ENCODE measurements at regions not wholly inside any gene's neighbourhood (a gene's known extent, or its start where the extent isn't known, plus 50 kb on each side); places are given as distances from the start of the nearest gene placed in this dataset.
"Not testable (repeated sequence)": the region's sequence is repeated elsewhere in the genome, so short reads cannot be mapped to it uniquely, and the experiment has no call there.

DNA sequence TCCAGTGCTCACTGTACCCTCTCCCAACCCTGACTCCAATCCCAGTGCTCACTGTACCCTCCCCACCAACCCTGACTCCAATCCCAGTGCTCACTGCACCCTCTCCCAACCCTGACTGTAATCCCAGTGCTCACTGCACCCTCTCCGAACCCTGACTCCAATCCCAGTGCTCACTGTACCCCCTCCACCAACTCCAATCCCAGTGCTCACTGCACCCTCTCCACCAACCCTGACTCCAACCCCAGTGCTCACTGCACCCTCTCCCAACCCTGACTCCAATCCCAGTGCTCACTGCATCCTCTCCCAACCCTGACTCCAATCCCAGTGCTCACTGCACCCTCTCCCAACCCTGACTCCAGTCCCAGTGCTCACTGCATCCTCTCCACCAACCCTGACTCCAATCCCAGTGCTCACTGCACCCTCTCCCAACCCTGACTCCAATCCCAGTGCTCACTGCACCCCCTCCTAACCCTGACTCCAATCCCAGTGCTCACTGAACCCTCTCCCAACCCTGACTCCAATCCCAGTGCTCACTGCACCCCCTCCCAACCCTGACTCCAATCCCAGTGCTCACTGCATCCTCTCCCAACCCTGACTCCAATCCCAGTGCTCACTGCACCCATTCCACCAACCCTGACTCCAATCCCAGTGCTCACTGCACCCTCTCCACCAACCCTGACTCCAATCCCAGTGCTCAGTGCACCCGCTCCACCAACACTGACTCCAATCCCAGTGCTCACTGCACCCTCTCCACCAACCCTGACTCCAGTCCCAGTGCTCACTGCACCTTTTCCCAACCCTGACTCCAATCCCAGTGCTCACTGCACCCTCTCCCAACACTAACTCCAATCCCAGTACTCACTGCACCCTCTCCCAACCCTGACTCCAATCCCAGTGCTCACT, 136.3 kb upstream of the ZNF618 start:
- not testable (repeated sequence) for DNase-seq (ENCODE audit: low read depth in 2 of 2, low spot score in 1 of 2)

DNA sequence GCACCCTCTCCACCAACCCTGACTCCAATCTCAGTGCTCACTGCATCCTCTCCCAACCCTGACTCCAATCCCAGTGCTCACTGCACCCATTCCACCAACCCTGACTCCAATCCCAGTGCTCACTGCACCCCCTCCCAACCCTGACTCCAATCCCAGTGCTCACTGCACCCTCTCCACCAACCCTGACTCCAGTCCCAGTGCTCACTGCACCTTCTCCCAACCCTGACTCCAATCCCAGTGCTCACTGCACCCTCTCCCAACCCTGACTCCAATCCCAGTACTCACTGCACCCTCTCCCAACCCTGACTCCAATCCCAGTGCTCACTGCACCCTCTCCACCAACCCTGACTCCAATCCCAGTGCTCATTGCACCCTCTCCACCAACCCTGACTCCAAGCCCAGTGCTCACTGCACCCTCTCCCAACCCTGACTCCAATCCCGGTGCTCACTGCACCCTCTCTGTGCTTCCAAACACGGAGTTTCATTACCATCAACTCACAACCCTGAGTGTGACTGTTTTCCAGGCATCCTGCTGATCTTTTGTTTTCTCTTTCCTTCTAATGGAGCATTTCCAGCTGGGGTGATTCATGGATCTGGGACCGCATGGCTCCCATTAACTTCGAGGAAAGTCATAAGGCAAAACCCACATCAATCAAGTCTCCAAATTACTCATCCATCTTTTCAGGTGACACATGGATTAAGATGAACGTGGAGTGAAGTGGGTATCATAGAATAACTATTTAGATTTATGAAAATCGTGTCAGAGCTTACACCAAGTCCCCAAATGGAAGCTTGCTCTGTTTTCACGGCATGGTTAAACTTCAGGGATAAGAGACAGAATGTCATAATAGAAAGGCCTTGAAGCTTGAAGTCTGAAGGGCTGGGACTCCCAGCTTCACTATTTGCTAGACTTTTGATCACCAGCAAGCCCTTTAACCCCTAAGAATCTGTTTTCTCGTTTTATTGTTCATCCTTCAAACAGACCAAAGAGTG, 135.3 kb upstream of the ZNF618 start:
- not testable (repeated sequence) for DNase-seq (ENCODE audit: low read depth in 2 of 2, low spot score in 1 of 2)

- no peak for DNase-seq (ENCODE audit: low read depth in 2 of 2, low spot score in 1 of 2)
These were observed 133.9 kb upstream of the ZNF618 start for GRCh38 chr9:113741886-113742854.

DNA sequence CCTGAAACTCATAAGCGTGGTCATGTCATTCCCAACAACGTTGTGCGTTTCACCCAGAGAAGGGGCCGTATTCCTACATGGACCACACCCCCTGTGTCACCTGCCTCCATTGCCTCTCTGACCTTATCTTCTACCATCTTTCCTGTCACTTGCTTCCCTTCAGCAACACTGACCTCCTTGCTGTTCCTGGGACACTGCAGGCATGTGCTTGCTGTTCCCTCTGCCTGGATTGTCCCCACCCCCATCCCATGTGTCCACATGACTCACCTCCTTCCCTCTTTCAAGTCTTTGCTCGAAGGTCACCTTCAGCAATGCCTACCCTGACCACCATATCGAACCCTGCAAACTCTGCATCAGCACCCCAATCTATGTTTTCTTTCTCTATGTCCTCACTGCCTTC, 133.2 kb upstream of the ZNF618 start:
- no peak for DNase-seq (ENCODE audit: low read depth in 2 of 2, low spot score in 1 of 2)

GRCh38 chr9:113746486-113746885, 129.6 kb upstream of the ZNF618 start:
- DNase-seq (ENCODE audit: low read depth in 2 of 2, low spot score in 1 of 2) = no peak

- no peak for DNase-seq (ENCODE audit: low read depth in 2 of 2, low spot score in 1 of 2)
These were observed 128.0 kb upstream of the ZNF618 start for GRCh38 chr9:113748135-113748534.

DNA sequence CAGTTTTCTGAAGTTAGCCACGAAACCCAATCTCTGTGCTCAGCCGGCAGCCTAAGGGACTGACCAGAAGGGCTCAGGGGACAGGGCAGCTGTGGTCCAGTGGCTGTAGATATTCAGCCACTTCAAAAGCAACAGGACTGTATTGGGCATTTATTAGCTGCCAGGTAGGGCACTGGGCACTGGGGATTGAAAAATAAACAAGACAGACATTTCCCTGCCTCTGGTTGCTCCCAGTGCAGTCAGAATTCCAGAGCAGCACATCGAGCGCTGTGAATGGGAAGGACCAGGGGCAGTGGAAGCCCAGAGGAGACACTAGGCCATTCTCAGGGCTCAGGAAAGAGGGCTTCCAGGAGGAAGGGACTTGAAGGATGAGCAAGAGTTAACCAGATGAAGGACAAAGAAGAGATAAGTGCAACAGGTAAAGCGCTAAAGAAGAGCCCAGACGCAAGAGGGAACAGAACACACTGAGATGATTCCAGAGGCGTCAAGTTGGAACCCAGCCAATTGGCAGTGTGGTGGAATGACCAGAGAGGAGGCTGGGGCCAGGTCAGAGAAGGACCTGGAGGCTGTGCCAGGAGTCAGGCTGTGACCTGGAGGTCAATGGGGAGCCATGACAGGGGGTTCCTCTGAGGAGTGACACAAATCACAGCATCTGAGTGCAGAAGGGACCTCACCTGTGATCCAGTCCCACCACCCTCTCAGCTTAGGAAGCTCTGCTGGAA, 122.5 kb upstream of the ZNF618 start:
- no peak for DNase-seq (ENCODE audit: low read depth in 2 of 2, low spot score in 1 of 2)

DNA sequence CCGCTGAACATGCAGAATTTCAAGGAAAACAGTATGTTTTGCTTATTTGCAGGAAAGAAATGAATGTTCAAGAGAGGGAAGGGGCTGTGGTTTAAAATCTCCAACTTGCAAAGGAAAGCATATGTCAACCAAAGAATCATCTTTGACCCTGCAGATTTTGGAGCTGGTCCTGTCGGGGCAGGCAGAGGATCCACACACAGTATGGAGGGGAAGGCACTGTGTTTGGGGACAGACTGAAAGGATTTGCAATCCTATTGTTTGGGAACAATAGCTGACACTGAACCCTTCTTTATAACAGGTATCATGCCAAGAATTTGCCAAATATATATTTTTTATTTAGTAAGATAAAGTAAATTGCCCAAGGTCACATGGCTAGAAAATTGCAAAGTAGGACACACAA, 121.4 kb upstream of the ZNF618 start:
- no peak for DNase-seq (ENCODE audit: low read depth in 2 of 2, low spot score in 1 of 2)

DNA sequence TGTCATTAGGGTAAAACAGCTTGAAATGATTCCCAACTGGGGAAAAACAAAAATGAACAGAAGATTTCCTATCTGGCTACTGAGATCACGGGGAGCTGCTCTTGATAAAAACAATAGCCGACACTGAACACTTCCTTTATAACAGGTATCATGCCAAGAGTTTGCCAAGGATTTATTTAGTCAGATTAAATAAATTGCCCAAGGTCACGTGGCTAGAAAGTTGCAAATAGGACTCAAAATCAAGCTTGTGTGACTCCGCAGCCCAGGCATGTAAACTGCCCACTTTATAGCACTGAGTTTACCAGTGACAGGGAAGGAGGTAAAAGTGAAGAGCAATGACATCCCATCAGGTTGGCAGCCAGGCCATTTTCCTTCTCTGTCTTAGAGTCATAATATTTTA, 120.7 kb upstream of the ZNF618 start:
- DNase-seq (ENCODE audit: low read depth in 2 of 2, low spot score in 1 of 2) = no peak

DNA sequence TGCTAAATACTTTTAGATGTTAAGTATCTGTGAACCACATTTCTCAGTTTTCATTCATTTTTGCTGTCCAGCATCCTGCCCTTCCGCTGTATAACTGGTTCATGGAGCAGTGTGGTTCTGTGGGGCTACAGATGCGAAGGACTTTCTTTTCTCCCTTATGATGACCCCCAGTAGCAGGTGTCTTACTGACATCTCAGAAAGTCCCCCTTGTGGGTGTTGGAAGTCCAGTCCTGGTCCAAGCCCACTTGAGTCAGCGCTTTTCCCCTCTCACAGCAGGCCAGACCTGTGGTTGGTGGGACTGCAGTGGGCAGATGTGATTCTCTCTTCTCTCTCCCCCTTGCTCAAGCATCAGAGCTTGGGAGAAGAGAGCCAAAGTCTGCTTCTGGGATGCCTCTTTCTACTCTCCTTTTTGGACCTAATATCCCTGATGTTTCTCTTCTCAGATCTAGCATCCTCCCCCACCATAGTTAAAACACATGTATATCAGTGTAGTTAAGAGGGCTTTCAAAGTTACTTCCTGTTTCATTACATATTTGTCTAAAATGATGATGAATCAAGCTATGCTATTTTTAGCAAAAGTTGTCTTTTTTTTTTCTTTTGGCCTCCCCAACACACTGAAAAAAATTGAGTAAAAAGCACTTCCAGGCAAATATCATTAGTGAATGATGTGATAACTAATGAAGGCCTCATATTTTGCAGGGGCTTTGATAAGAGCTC, 119.5 kb upstream of the ZNF618 start:
- no peak for DNase-seq (ENCODE audit: low read depth in 2 of 2, low spot score in 1 of 2)

DNA sequence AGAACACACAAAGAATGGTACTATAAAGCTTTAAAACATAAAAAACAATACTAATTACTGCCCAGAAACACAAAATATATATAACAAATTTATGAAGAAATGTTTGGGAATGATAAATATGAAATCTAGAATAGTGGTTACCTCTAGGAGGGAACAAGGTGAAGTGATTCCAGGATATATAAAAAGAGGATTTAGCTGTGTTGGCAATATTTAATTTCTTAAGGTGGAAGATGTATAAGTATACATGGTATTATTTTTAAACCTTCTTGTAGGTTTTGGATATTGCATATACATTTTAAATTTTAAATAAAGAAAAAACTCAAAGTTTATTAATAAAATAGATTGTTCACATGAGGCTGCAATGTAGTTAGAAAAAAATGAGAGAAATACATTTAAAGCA, 112.7 kb upstream of the ZNF618 start:
- no peak for DNase-seq (ENCODE audit: low read depth in 2 of 2, low spot score in 1 of 2)

DNA sequence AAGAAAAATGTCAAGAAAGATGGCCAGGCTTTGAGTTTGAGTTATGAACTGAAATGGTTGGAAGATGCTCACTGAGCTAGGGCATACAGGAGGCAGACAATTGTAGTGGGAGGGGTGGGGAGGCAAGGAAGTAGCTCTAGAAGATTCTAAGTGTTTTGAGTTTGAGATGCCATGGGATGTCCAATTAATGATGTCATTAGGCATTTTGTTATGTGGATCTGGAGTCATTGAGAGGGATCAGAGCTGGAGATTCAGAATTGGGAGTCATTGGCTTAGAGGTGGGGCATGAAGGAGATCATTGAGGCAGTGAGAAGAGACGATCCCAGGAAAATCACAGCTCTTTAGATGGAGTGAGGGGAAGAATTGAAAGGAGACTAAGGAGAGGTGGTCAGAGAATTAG, 111.5 kb upstream of the ZNF618 start:
- DNase-seq (ENCODE audit: low read depth in 2 of 2, low spot score in 1 of 2) = no peak

GRCh38 chr9:113769412-113769811, 106.7 kb upstream of the ZNF618 start:
- DNase-seq (ENCODE audit: low read depth in 2 of 2, low spot score in 1 of 2) = no peak

DNA sequence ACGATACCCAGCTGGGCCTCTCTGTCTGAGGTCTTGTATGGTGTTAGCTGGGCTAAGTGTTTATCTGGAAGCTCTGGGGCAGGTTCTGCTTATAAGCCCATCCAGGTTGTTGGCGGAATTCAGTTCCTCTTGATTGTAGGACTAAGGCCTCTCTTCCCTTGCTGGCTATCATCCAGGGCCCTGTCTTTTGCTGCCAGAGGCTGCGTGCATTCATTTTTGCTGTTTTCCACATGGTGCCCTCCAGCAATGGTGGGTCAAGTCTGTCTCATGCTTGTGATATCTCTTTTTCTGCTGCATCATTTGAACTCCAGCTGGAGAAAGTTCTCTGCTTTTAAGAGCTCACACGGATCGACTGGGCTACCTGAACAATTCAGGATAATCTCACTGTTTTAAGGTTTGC, 105.7 kb upstream of the ZNF618 start:
- no peak for DNase-seq (ENCODE audit: low read depth in 2 of 2, low spot score in 1 of 2)

DNA sequence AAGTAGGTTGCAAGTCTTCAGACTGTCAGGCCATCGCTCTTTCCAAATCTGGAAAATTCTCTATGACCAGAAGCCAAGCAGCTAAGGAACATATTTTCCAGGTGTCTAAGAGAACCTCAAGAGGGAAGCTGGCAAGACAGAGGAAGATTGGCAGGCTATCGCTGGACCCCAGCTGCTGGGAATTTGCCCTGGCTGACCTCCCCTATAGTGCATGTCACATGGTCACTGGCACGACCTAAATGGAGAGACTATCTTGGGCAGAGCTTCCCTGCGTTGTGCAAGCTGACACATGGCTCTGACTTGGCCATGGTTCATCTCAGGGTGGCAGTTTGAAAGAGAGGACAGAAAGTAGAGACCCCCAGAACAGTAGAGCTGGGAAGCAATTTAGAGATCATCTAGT, 104.9 kb upstream of the ZNF618 start:
- DNase-seq (ENCODE audit: low read depth in 2 of 2, low spot score in 1 of 2) = no peak

DNA sequence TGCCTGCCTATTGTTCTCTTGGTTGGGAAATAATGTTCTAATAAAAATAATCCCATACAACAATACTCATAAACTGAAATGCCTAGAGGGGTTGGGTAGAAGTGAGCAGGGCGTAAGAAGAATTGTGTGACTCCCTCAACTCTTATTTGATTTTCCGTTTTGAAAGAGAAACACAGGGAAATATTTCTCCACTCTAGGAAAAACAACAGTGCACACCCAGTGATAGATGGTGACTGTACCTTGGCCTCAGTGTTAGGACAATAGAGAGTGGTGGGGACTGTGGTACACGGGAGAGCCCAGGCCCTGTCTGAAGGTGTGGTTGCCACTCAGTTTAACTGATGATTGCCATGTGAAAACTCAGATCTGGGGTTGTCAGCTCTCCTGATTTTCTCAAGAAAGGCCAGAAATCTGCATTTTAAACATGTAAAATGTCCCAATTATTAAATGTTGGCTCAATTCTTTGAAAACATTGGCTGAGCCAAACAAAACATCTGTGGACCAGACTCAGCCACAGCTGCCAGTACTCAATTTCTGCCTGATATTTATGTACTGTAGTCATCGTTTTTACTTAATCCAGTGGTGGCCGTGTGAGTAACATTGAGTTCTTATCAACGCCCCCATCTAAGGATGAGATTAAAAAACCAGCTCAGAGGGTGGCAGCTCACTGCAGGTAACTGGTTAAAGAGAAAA, 103.8 kb upstream of the ZNF618 start:
- DNase-seq (ENCODE audit: low read depth in 2 of 2, low spot score in 1 of 2) = no peak

GRCh38 chr9:113774963-113775362, 101.1 kb upstream of the ZNF618 start:
- no peak for DNase-seq (ENCODE audit: low read depth in 2 of 2, low spot score in 1 of 2)

GRCh38 chr9:113775749-113776148, 100.4 kb upstream of the ZNF618 start:
- DNase-seq (ENCODE audit: low read depth in 2 of 2, low spot score in 1 of 2) = no peak

DNA sequence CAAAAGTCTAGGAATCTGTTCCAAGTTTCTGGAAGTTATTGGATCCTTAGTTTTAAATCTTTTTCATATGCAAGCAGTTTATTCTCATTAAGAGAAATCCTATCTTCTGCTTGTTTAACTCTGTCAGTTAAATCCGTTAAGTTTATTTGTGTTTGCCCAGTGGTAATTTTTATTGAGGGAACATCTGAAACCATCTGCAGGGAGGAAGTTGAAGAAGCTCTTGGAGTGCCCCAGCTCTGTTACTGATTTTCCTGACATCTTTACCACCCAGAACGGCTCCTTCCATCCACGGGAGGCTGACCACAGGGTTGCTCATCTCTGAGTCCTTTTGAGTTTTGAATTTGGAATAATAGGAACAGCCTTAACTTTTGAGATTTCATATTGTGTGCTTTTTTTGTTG, 99.9 kb upstream of the ZNF618 start:
- no peak for DNase-seq (ENCODE audit: low read depth in 2 of 2, low spot score in 1 of 2)
